ENCODE measurements at regions not wholly inside any gene's neighbourhood (a gene's known extent, or its start where the extent isn't known, plus 50 kb on each side); places are given as distances from the start of the nearest gene placed in this dataset.

GRCh38 chr1:182331387-182331786 lies 60.2 kb downstream of the GLUL start:
- TF ChIP-seq, protein P1, sequence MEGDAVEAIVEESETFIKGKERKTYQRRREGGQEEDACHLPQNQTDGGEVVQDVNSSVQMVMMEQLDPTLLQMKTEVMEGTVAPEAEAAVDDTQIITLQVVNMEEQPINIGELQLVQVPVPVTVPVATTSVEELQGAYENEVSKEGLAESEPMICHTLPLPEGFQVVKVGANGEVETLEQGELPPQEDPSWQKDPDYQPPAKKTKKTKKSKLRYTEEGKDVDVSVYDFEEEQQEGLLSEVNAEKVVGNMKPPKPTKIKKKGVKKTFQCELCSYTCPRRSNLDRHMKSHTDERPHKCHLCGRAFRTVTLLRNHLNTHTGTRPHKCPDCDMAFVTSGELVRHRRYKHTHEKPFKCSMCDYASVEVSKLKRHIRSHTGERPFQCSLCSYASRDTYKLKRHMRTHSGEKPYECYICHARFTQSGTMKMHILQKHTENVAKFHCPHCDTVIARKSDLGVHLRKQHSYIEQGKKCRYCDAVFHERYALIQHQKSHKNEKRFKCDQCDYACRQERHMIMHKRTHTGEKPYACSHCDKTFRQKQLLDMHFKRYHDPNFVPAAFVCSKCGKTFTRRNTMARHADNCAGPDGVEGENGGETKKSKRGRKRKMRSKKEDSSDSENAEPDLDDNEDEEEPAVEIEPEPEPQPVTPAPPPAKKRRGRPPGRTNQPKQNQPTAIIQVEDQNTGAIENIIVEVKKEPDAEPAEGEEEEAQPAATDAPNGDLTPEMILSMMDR (IDR thresholded peaks at IDR 0.05; ENCODE audit: insufficient read depth, low read length), result no peak
- no peak for TF ChIP-seq SPI1 (IDR thresholded peaks at IDR 0.05; ENCODE audit: borderline replicate concordance, low read depth)
